DMS79 treated with DMSO at 0.1 percent for 48 hours (cell line): ENCODE measurements at regions not wholly inside any gene's neighbourhood (a gene's known extent, or its start where the extent isn't known, plus 50 kb on each side); places are given as distances from the start of the nearest gene placed in this dataset.
"Not testable (repeated sequence)": the region's sequence is repeated elsewhere in the genome, so short reads cannot be mapped to it uniquely, and the experiment has no call there.

Experiments used
- DNase-seq: peaks from one replicate; lab custom pipeline; 2025; lab: John Stamatoyannopoulos, UW

DNA sequence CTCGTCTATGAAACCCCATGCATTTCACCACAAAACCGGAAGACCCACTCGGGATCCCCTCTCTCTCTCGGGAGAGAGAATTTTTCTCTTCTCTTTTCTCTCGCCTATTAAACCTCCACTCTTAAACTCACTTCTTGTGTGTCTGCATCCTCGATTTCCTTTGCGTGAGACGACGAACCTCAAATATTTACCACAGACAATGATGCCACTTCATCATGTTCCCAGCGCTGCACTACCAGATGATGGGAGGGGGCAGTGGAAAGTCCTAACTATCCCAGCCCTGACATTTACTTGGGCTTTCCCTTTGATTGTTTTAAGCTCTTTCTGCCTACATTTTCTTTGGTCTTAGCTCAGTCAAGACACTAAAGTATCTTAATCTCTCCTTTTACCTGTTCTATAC lies 906.7 kb downstream of the GRID1 start:
- no peak for DNase-seq

GRCh38 chr10:85464336-85464735 lies 902.3 kb downstream of the GRID1 start:
- DNase-seq: no peak

- DNase-seq: no peak
Observed at GRCh38 chr10:85477979-85478378, 888.6 kb downstream of the GRID1 start.

- DNase-seq: no peak
Observed at GRCh38 chr10:85490431-85490830, 876.2 kb downstream of the GRID1 start.

- no peak for DNase-seq
Observed at GRCh38 chr10:85491652-85492051, 874.9 kb downstream of the GRID1 start.

DNA sequence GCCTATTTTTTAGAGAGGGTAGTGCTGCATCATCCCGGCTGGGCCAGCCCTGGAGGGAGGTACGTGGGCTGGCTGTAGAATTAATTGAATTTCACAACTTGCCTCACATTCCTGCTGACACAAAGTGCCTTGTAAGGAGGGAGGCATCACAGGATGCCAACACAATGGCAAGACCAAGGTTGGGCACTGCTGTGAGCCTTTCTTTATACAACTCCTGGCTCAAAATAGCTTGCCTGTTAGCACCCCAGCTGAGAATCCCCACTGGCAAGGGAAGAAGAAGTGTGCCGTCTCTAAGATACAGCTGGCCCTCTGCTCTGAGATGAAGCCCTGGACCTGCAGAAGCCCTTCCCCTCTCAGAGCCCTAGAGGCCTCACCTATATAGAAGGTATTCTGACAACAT lies 873.9 kb downstream of the GRID1 start:
- no peak for DNase-seq

DNA sequence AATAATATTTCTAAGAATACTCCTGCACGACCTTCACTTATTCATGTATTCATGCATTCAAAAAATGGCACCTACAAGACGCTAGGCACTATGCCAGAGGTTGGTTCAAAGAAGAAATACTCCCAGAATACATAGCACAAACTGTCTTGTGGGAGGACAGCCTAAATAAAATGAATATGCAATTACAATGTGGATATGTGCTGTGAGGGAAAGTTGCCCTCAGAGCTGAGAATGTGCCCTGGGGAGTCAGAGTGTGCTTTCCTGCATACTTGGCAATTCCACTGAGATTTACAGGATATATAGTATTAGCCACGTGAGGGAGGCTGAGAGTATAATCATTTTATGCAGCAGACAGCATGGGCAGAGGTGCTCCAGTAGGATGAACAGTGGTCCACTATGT lies 872.9 kb downstream of the GRID1 start:
- no peak for DNase-seq

DNA sequence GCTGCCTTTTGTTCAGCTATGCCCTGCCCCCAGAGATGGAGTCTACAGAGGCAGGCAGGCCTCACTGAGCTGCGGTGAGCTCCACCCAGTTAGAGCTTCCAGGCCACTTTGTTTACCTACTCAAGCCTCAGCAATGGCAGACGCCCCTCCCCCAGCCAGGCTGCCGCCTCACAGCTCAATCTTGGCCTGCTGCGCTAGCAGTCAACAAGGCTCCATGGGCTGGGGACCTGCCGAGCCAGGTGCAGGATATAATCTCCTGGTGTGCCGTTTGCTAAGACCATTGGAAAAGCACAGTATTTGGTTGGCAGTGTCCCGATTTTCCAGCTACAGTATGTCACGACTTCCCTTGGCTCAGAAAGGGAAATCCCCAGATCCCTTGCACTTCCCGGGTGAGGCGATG lies 862.0 kb downstream of the GRID1 start:
- DNase-seq: not testable (repeated sequence)

- no peak for DNase-seq
Observed at GRCh38 chr10:85508159-85508558, 858.4 kb downstream of the GRID1 start.

GRCh38 chr10:85510682-85511081 lies 855.9 kb downstream of the GRID1 start:
- no peak for DNase-seq

GRCh38 chr10:85513436-85513835 lies 853.2 kb downstream of the GRID1 start:
- DNase-seq: no peak

- DNase-seq: no peak
Observed at GRCh38 chr10:85515316-85515715, 851.3 kb downstream of the GRID1 start.

GRCh38 chr10:85524001-85524666 lies 842.5 kb downstream of the GRID1 start:
- DNase-seq: no peak

GRCh38 chr10:85527616-85528317 lies 838.8 kb downstream of the GRID1 start:
- no peak for DNase-seq

DNA sequence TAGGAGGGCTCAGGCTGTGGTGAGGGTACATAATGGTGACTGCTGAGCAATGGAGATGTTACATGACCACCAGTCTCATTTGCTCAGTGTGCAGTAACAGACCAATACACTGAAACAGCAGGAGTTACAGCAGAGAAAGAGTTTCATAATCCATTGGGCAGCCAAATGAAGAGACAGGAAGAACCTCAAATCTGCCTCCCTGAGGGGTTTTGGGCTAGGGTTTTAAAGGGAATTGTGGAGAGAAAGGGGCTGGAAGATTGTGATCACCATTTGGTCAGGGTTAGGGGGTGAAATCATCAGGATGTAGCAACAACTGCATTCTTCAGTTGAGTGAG lies 838.3 kb downstream of the GRID1 start:
- no peak for DNase-seq

GRCh38 chr10:85531706-85532105 lies 834.9 kb downstream of the GRID1 start:
- DNase-seq: no peak

DNA sequence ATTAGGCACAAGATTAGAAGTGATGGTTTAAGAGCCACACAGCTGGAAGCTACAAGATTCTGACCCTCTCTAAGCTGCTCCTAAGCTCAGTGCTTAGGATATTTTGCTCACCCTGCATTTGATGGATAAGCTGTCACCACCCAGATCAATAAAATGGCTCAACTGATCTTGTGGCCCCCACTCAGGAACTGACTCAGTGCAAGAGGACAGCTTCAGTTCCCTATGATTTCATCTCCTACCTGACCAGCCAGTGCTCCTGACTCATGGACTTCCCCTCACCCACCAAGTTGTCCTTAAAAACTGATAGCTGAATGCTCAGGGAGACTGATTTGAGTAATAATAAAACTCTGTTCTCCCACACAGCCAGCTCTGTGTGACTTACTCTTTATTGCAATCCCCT lies 833.8 kb downstream of the GRID1 start:
- DNase-seq: no peak

DNA sequence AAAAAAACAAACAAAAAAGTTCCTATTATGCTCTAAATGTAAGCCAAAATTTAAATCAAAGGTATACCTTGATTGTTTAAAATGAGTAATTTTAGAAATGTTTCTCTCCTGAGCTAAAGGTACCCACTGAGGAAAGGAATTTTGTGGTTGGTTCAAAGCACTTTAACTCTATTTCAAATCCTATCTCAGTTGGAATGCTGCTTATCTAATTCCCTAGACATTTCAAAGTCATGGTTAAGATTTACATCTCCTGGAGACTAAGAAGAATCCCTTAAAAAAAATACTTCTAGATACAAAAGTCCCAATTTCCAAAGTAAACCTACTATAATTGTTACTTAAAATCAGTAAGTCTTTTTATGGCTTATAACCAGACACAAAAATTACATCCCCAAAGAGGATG lies 830.7 kb downstream of the GRID1 start:
- no peak for DNase-seq

GRCh38 chr10:85537561-85537960 lies 829.0 kb downstream of the GRID1 start:
- no peak for DNase-seq

DNA sequence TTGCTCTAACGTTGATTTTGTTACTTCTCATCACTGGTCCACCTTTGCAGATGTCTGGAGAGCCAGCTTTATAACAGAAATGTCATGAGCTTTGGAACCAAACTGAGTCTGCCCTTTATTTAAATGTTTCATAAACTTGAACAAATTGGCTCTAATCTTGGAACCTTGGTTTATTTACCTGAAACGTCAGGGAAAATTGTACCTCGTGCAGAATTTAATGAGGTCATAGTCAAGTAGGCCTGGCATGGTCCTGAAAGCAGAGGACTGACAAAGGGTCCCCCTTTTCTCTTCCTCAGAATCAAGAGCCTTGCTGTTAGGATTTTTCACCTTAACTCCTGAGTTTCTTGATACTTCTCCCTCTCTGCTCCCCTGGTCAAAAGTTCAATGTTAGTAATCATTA lies 828.0 kb downstream of the GRID1 start:
- DNase-seq: no peak

DNA sequence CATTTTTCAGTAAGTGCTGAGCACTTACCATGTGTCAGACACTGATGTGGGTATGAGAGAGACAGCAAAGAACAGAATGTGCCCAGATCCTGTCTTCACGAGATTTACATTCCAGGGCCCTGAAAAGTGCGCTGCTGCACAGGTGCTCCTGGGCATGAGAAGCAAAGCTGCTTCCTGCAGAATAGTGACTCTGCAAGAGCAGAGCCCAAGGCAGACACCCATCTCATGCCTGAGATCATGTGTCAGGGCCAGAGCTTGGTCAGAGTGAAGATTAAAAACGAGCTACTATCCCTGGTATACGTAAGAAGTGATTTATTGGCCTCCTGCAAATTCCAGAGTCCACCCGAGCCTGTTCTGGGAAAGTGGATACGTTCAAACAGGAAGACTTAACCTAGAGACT lies 824.4 kb downstream of the GRID1 start:
- no peak for DNase-seq

DNA sequence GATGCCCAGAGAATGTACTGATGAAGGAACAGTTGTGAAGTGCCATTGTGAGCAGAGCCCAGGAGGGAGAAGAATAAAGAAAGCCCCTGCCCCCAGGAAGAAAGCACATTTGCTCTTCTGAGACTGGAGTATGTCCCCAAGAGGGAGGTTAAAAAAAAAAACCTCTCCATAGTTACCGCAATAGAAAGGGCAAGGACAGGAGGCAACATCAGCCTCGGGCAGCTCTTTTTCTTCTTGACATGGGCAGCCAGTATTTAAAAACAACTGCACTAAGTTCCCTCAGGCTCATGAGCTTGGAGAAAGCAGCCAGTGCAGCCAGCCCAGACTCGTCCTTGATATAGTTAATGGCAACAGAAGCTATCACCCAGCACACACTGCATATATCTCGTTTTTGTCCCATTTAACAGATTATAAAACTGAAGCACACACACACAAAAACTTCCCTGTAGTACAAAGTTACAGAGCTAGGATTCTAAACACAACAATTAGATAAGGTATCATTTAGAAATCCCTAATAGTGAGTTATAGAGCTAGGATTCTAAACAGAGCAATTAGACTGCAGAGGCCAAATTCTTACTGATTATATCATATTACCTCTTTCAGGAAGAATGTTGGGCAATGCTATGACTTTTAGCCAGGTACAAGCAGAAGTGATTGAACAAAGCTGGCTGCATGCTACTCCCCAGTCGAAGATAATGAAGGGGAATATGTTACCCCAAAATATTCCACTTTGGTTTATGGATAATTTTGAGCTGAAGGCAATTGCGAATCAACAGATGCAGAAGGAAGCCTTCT lies 823.5 kb downstream of the GRID1 start:
- no peak for DNase-seq

- no peak for DNase-seq
Observed at GRCh38 chr10:85544956-85545355, 821.6 kb downstream of the GRID1 start.
